ENCODE measurements at regions not wholly inside any gene's neighbourhood (a gene's known extent, or its start where the extent isn't known, plus 50 kb on each side); places are given as distances from the start of the nearest gene placed in this dataset.

- no peak for TF ChIP-seq POLR2A (IDR thresholded peaks at IDR 0.05; ENCODE audit: low read length)
- TF ChIP-seq GATA1 (IDR thresholded peaks at IDR 0.05; ENCODE audit: low read depth, low read length): no peak
Measured at GRCh38 chr16:87052506-87052905, 264.7 kb downstream of the C16orf95 start.

Measured in erythroblast (primary cell).